IMR-90 (cell line): ENCODE measurements at regions not wholly inside any gene's neighbourhood (a gene's known extent, or its start where the extent isn't known, plus 50 kb on each side); places are given as distances from the start of the nearest gene placed in this dataset.

ENCODE experiments used
- ATAC-seq: fragments of 200-7000 bp; cut with Tn5 transposase; 2 replicates; pipeline ENCODE4 v1.9.1; 2020; ENCODE audit warnings: low read depth, mild to moderate bottlenecking, moderate library complexity
- BruUV-seq: library from RNA; stranded (reverse); fragments of 400-500 nt; replicated peaks from 2 replicates; lab custom pipeline; 2021; lab: Mats Ljungman, UMichigan
- CTCF ChIA-PET: fragments of 300-600 bp; formaldehyde crosslinking; extraction: SDS; loops from one replicate; lab custom pipeline; 2021; ENCODE audit warnings: antibody characterized with exemption; lab: Yijun Ruan, JAX
- POLR2A ChIA-PET: fragments of 300-600 bp; sonication (Branson Sonifier 250); formaldehyde crosslinking; loops from one replicate; lab custom pipeline; 2022; ENCODE audit warnings: antibody characterized with exemption; ENCODE audit not compliant: unreplicated experiment; lab: Charles Lee
- DNase-seq: peaks from one replicate; pipeline ENCODE4 v3.0.0; 2013
- H2AFZ ChIP-seq: replicated peaks from 2 replicates; pipeline ENCODE3; 2013; ENCODE audit warnings: low read length, mild to moderate bottlenecking; ENCODE audit not compliant: poor library complexity
- H2AK5ac ChIP-seq: 2 replicates; pipeline ENCODE4 v1.6.1; 2013; ENCODE audit warnings: low read depth, low read length, inconsistent platforms
- H2AK9ac ChIP-seq: replicated peaks from 2 replicates; pipeline ENCODE3; 2013; ENCODE audit warnings: mild to moderate bottlenecking, low read depth, low read length, moderate library complexity; ENCODE audit not compliant: poor library complexity
- H2BK120ac ChIP-seq: 2 replicates; pipeline ENCODE4 v1.6.1; 2013; ENCODE audit warnings: low read depth, low read length, inconsistent platforms
- H2BK15ac ChIP-seq: 3 replicates; pipeline ENCODE4 v1.6.1; 2013; ENCODE audit warnings: low read depth, low read length, inconsistent platforms
- H2BK20ac ChIP-seq: 2 replicates; pipeline ENCODE4 v1.6.1; 2013; ENCODE audit warnings: low read depth, mild to moderate bottlenecking, inconsistent platforms, low read length, moderate library complexity
- H2BK5ac ChIP-seq: 2 replicates; pipeline ENCODE4 v1.6.1; 2013; ENCODE audit warnings: mild to moderate bottlenecking, low read depth, low read length, inconsistent platforms; ENCODE audit not compliant: poor library complexity, severe bottlenecking
- H3K14ac ChIP-seq: replicated peaks from 2 replicates; pipeline ENCODE4 v1.6.1; 2013; ENCODE audit warnings: low read depth, low read length, inconsistent platforms
- H3K18ac ChIP-seq: 2 replicates; pipeline ENCODE4 v1.6.1; 2013; ENCODE audit warnings: low read depth, low read length, control low read depth
- H3K23ac ChIP-seq: 2 replicates; pipeline ENCODE4 v1.6.1; 2013; ENCODE audit warnings: low read depth, low read length, inconsistent platforms
- H3K27ac ChIP-seq: 2 replicates; pipeline ENCODE4 v1.5.1; 2013; ENCODE audit warnings: mild to moderate bottlenecking, control low read depth, low read length; ENCODE audit not compliant: insufficient read depth
- H3K27me3 ChIP-seq: 2 replicates; pipeline ENCODE4 v1.6.1; 2013; ENCODE audit warnings: low read length; ENCODE audit not compliant: control insufficient read depth, insufficient read depth
- H3K36me3 ChIP-seq: 2 replicates; pipeline ENCODE4 v1.6.1; 2013; ENCODE audit warnings: low read length, mixed read lengths; ENCODE audit not compliant: control insufficient read depth, insufficient read depth
- H3K4ac ChIP-seq: 2 replicates; pipeline ENCODE4 v1.6.1; 2013; ENCODE audit warnings: low read depth, low read length, inconsistent platforms
- H3K4me1 ChIP-seq: 2 replicates; pipeline ENCODE4 v1.6.1; 2013; ENCODE audit warnings: low read length, mixed read lengths; ENCODE audit not compliant: control insufficient read depth, insufficient read depth
- H3K4me2 ChIP-seq: 2 replicates; pipeline ENCODE4 v1.6.1; 2013; ENCODE audit warnings: low read depth, mild to moderate bottlenecking, control low read depth, low read length, moderate library complexity
- H3K4me3 ChIP-seq: 2 replicates; pipeline ENCODE4 v1.5.1; 2013; ENCODE audit warnings: low read depth, mild to moderate bottlenecking, control low read depth, low read length, moderate library complexity; ENCODE audit not compliant: insufficient read depth
- H3K56ac ChIP-seq: 2 replicates; pipeline ENCODE4 v1.6.1; 2013; ENCODE audit warnings: low read length, inconsistent platforms; ENCODE audit not compliant: insufficient read depth; ENCODE audit errors: extremely low read depth
- H3K79me1 ChIP-seq, 2 experiments: 2 replicates each; pipeline ENCODE4 v1.6.1; 2013; ENCODE audit warnings: low read length in 2 of 2, inconsistent platforms in 1 of 2, low read depth in 1 of 2
- H3K9ac ChIP-seq: 2 replicates; pipeline ENCODE4 v1.6.1; 2013; ENCODE audit warnings: low read depth, low read length, control low read depth
- H3K9me1 ChIP-seq: 2 replicates; pipeline ENCODE4 v1.6.1; 2013; ENCODE audit warnings: low read length, inconsistent platforms; ENCODE audit not compliant: insufficient read depth
- H3K9me3 ChIP-seq: 2 replicates; pipeline ENCODE4 v1.6.1; 2013; ENCODE audit warnings: low read length; ENCODE audit not compliant: control insufficient read depth, insufficient read depth
- H4K20me1 ChIP-seq: 2 replicates; pipeline ENCODE4 v1.6.1; 2013; ENCODE audit warnings: low read length, inconsistent platforms; ENCODE audit not compliant: insufficient read depth
- H4K5ac ChIP-seq: 2 replicates; pipeline ENCODE4 v1.6.1; 2013; ENCODE audit warnings: mild to moderate bottlenecking, low read depth, low read length, control low read depth
- H4K8ac ChIP-seq, 2 experiments: 2 replicates each; pipeline ENCODE4 v1.6.1; 2013; ENCODE audit warnings: low read depth in 2 of 2, low read length in 2 of 2, control low read depth in 1 of 2, inconsistent platforms in 1 of 2
- H4K91ac ChIP-seq: 2 replicates; pipeline ENCODE4 v1.6.1; 2013; ENCODE audit warnings: low read depth, low read length, inconsistent platforms; ENCODE audit not compliant: insufficient read depth
- BHLHE40 ChIP-seq: fragments of 150-350 bp; IDR thresholded peaks from 2 replicates; pipeline ENCODE4 v1.6.1; 2016; ENCODE audit warnings: mild to moderate bottlenecking, low read depth, low read length
- MXI1 ChIP-seq: IDR thresholded peaks from 2 replicates; pipeline ENCODE4 v1.6.1; 2012; ENCODE audit warnings: low read depth, mild to moderate bottlenecking, low read length, moderate library complexity, borderline replicate concordance
- NFE2L2 ChIP-seq: fragments of 150-350 bp; IDR thresholded peaks from 2 replicates; pipeline ENCODE4 v1.6.1; 2016; ENCODE audit warnings: low read depth, mild to moderate bottlenecking, low read length
- RCOR1 ChIP-seq: IDR thresholded peaks from 2 replicates; pipeline ENCODE4 v1.6.1; 2012; ENCODE audit warnings: mild to moderate bottlenecking, low read length, improper control_type of control experiment; ENCODE audit not compliant: insufficient replicate concordance
- RFX5 ChIP-seq: IDR thresholded peaks from 2 replicates; pipeline ENCODE4 v1.8.0; 2012; ENCODE audit warnings: low read depth, mild to moderate bottlenecking, low read length, moderate library complexity
- SMC3 ChIP-seq: fragments of 150-350 bp; IDR thresholded peaks from 2 replicates; pipeline ENCODE4 v1.6.1; 2016; ENCODE audit warnings: low read depth, mild to moderate bottlenecking, antibody characterized with exemption, low read length, moderate library complexity
- WGBS, 2 experiments: methylation state at CpG; one replicate each; pipeline versions ENCODE4 v1.1.5 to v1.1.7; 2013; ENCODE audit warnings: missing lambda C conversion rate in 2 of 2; ENCODE audit not compliant: insufficient read length in 1 of 2; ENCODE audit errors: extremely low coverage in 2 of 2; 5-methylcytosine and 5-hydroxymethylcytosine counted together
- dilution Hi-C: fragments of 300-500 bp; cut with HindIII; formaldehyde crosslinking; loops from one replicate; pipeline ENCODE4 v1.14.3; 2018; ENCODE audit warnings: low sequenced_read_pairs; ENCODE audit not compliant: unreplicated experiment
- in situ Hi-C: fragments of 300-500 bp; cut with MboI; formaldehyde crosslinking; loops from 3 replicates; pipeline ENCODE4 v1.14.3; 2019; ENCODE audit warnings: low sequenced_read_pairs, inconsistent platforms, mixed read lengths
- intact Hi-C: fragments of 100-400 bp; cut with micrococcal nuclease; formaldehyde crosslinking; loops from 2 replicates; pipeline ENCODE4 v1.10.0; 2022

GRCh38 chr10:60623627-60624026, 154.7 kb upstream of the CDK1 start:
- H3K4me2 ChIP-seq = no peak overlapping the region
- H3K4me3 ChIP-seq = no peak overlapping the region
- H3K23ac ChIP-seq = no peak overlapping the region
- H3K79me1 ChIP-seq = no peaks in the 10 kb centered on the region
- BruUV-seq = no TSS peak
- WGBS, 2 experiments = no CpG with 5 or more reads among the region's 1 CpG
- in situ Hi-C loops (no loop called here), intact Hi-C loops (no loop called here), dilution Hi-C loops (no loop called here)
- no peak overlapping the region for H2BK20ac ChIP-seq
- H3K4me1 ChIP-seq = no peaks in the 10 kb centered on the region
- H3K4ac ChIP-seq = no peak overlapping the region
- H3K9me3 ChIP-seq = no peaks in the 10 kb centered on the region
- no peak overlapping the region for H3K14ac ChIP-seq
- no peak overlapping the region for H2AFZ ChIP-seq
- POLR2A ChIA-PET = no interaction called here
- no peak overlapping the region for H2BK5ac ChIP-seq
- H4K91ac ChIP-seq = no peak overlapping the region
- H3K56ac ChIP-seq = no peak overlapping the region
- H2AK9ac ChIP-seq = no peak overlapping the region
- H2BK15ac ChIP-seq = no peak overlapping the region
- no peak for TF ChIP-seq MXI1
- no peak for TF ChIP-seq RFX5
- no peak for TF ChIP-seq SMC3
- no peak for TF ChIP-seq RCOR1
- no peak for TF ChIP-seq NFE2L2
- no peak for TF ChIP-seq BHLHE40
- no peak for ATAC-seq
- H3K27me3 ChIP-seq = peaks cover 7% of the 10 kb centered on the region
- no peak overlapping the region for H3K18ac ChIP-seq
- no peak for DNase-seq
- H3K36me3 ChIP-seq = no peaks in the 10 kb centered on the region
- no peak overlapping the region for H4K8ac ChIP-seq
- no peak overlapping the region for H3K27ac ChIP-seq
- H3K9ac ChIP-seq = no peak overlapping the region
- no peaks in the 10 kb centered on the region for H4K20me1 ChIP-seq
- CTCF ChIA-PET = no interaction called here
- H2AK5ac ChIP-seq = no peak overlapping the region
- H4K5ac ChIP-seq = no peak overlapping the region
- no peak overlapping the region for H2BK120ac ChIP-seq
- H3K9me1 ChIP-seq = no peaks in the 10 kb centered on the region
